ENCODE measurements at regions not wholly inside any gene's neighbourhood (a gene's known extent, or its start where the extent isn't known, plus 50 kb on each side); places are given as distances from the start of the nearest gene placed in this dataset.

- TF ChIP-seq, protein P1, sequence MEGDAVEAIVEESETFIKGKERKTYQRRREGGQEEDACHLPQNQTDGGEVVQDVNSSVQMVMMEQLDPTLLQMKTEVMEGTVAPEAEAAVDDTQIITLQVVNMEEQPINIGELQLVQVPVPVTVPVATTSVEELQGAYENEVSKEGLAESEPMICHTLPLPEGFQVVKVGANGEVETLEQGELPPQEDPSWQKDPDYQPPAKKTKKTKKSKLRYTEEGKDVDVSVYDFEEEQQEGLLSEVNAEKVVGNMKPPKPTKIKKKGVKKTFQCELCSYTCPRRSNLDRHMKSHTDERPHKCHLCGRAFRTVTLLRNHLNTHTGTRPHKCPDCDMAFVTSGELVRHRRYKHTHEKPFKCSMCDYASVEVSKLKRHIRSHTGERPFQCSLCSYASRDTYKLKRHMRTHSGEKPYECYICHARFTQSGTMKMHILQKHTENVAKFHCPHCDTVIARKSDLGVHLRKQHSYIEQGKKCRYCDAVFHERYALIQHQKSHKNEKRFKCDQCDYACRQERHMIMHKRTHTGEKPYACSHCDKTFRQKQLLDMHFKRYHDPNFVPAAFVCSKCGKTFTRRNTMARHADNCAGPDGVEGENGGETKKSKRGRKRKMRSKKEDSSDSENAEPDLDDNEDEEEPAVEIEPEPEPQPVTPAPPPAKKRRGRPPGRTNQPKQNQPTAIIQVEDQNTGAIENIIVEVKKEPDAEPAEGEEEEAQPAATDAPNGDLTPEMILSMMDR (IDR thresholded peaks at IDR 0.05; ENCODE audit: extremely low read depth in 1 of 2, insufficient read depth in 1 of 2, low read depth in 1 of 2, low read length in 2 of 2), result no peak
- TF ChIP-seq POLR2A (IDR thresholded peaks at IDR 0.05; ENCODE audit: low read depth, low read length) (no peak), EZH2 (IDR thresholded peaks at IDR 0.05; ENCODE audit: borderline replicate concordance, low read depth, low read length, severe bottlenecking) (no peak), FOS (IDR thresholded peaks at IDR 0.05; ENCODE audit: borderline replicate concordance, insufficient read depth, low read length) (no peak), POLR2AphosphoS5 (IDR thresholded peaks at IDR 0.05; ENCODE audit: insufficient read depth, low read depth, low read length) (no peak)
These were observed 148.6 kb upstream of the ETV3 start for GRCh38 chr1:157286646-157287420.

All from endothelial cell of umbilical vein (primary cell).